GM12878 (cell line): ENCODE measurements at regions not wholly inside any gene's neighbourhood (a gene's known extent, or its start where the extent isn't known, plus 50 kb on each side); places are given as distances from the start of the nearest gene placed in this dataset.

ENCODE experiments used
- ATAC-seq: fragments of 200-7000 bp; cut with Tn5 transposase; 3 replicates; pipeline ENCODE4 v1.9.1; 2020; ENCODE audit warnings: mild to moderate bottlenecking, moderate library complexity
- BruUV-seq: library from RNA; stranded (reverse); fragments of 400-500 nt; replicated peaks from 2 replicates; lab custom pipeline; 2021; lab: Mats Ljungman, UMichigan
- CTCF ChIA-PET: fragments of 300-600 bp; sonication (Branson Sonifier 250); formaldehyde crosslinking; extraction: SDS; loops from one replicate; lab custom pipeline; 2021; ENCODE audit warnings: inconsistent platforms; lab: Yijun Ruan, JAX
- POLR2A ChIA-PET: fragments of 350-600 bp; formaldehyde crosslinking; extraction: SDS; loops from one replicate; lab custom pipeline; 2021; ENCODE audit warnings: inconsistent platforms; lab: Charles Lee
- RAD21 ChIA-PET: fragments of 300-600 bp; sonication (Branson Sonifier 250); formaldehyde crosslinking; loops from one replicate; lab custom pipeline; 2023; ENCODE audit warnings: antibody characterized with exemption; ENCODE audit not compliant: unreplicated experiment; lab: Charles Lee
- SMC1A ChIA-PET: fragments of 300-600 bp; sonication (Branson Sonifier 250); formaldehyde crosslinking; loops from one replicate; lab custom pipeline; 2023; ENCODE audit not compliant: unreplicated experiment, uncharacterized antibody; lab: Charles Lee
- DNase-seq: peaks from one replicate; pipeline ENCODE4 v3.0.0-alpha.2; 2011; ENCODE audit warnings: low read depth, low spot score
- FAIRE-seq: peaks from 3 replicates; lab custom pipeline; 2011; peaks lifted over from hg19 to GRCh38; lab: Jason Lieb, UNC
- H2AFZ ChIP-seq: 2 replicates; pipeline ENCODE4 v1.6.0; 2011; ENCODE audit warnings: low read depth, low read length, control low read depth; ENCODE audit not compliant: control insufficient read depth
- H3K27ac ChIP-seq: 2 replicates; pipeline ENCODE4 v1.5.1; 2011; ENCODE audit warnings: control low read depth; ENCODE audit not compliant: control insufficient read depth, insufficient read depth
- H3K27me3 ChIP-seq, 2 experiments: replicated peaks in 1 of 2; 2 replicates each; pipeline versions ENCODE4 v1.6.0 to v1.6.1; 2011; ENCODE audit warnings: low read length in 1 of 2; ENCODE audit not compliant: control insufficient read depth in 2 of 2, insufficient read depth in 2 of 2
- H3K36me3 ChIP-seq, 2 experiments: 2 replicates each; pipeline ENCODE4 v1.5.1; 2011; ENCODE audit warnings: low read length in 1 of 2; ENCODE audit not compliant: control insufficient read depth in 2 of 2, insufficient read depth in 2 of 2
- H3K4me1 ChIP-seq: 2 replicates; pipeline ENCODE4 v1.6.1; 2011; ENCODE audit warnings: mild to moderate bottlenecking, low read length, moderate library complexity, mixed read lengths; ENCODE audit not compliant: control insufficient read depth, insufficient read depth
- H3K4me2 ChIP-seq: 2 replicates; pipeline ENCODE4 v1.6.0; 2011; ENCODE audit warnings: control low read depth; ENCODE audit not compliant: control insufficient read depth, insufficient read depth
- H3K4me3 ChIP-seq: fragments of 200-600 bp; sonication (generic); 2 replicates; pipeline ENCODE4 v1.5.1; 2016
- H3K79me2 ChIP-seq: 2 replicates; pipeline ENCODE4 v1.6.0; 2011; ENCODE audit warnings: low read length; ENCODE audit not compliant: control insufficient read depth, insufficient read depth
- H3K9ac ChIP-seq: 2 replicates; pipeline ENCODE4 v1.8.0; 2011; ENCODE audit warnings: low read length, control low read depth, mixed read lengths; ENCODE audit not compliant: control insufficient read depth, insufficient read depth
- H3K9me3 ChIP-seq: replicated peaks from 3 replicates; pipeline ENCODE4 v1.5.1; 2011; ENCODE audit warnings: mild to moderate bottlenecking, low read length; ENCODE audit not compliant: control insufficient read depth, insufficient read depth
- H4K20me1 ChIP-seq: 2 replicates; pipeline ENCODE4 v1.6.0; 2011; ENCODE audit not compliant: control insufficient read depth, insufficient read depth
- BCLAF1 ChIP-seq: fragments of 450-650 bp; IDR thresholded peaks from 2 replicates; pipeline ENCODE4 v1.6.1; 2017; ENCODE audit warnings: antibody characterized with exemption, mild to moderate bottlenecking, moderate library complexity
- ELK1 ChIP-seq: IDR thresholded peaks from 2 replicates; pipeline ENCODE4 v1.6.1; 2012; ENCODE audit warnings: low read depth, low read length, improper control_type of control experiment
- FOXM1 ChIP-seq: IDR thresholded peaks from 2 replicates; pipeline ENCODE4 v1.6.1; 2012; ENCODE audit warnings: low read depth, mild to moderate bottlenecking, inconsistent platforms, low read length, moderate library complexity
- HDAC2 ChIP-seq: fragments of 200-600 bp; sonication (generic); IDR thresholded peaks from 2 replicates; pipeline ENCODE4 v1.6.1; 2017
- IKZF2 ChIP-seq, 2 experiments: fragments of 450-650 bp; IDR thresholded peaks; 2 replicates each; pipeline ENCODE4 v1.6.1; 2017; ENCODE audit warnings: mild to moderate bottlenecking in 2 of 2, moderate library complexity in 2 of 2
- NR2C1 ChIP-seq: fragments of 450-650 bp; IDR thresholded peaks from 2 replicates; pipeline ENCODE4 v1.6.1; 2017; ENCODE audit warnings: antibody characterized with exemption, mild to moderate bottlenecking, moderate library complexity
- RAD51 ChIP-seq: fragments of 450-650 bp; IDR thresholded peaks from 2 replicates; pipeline ENCODE4 v1.6.1; 2016; ENCODE audit warnings: moderate library complexity, mild to moderate bottlenecking, inconsistent platforms
- SUPT20H ChIP-seq: IDR thresholded peaks from 2 replicates; pipeline ENCODE4 v1.6.1; 2011; ENCODE audit warnings: low read depth, mild to moderate bottlenecking, low read length, moderate library complexity, borderline replicate concordance; ENCODE audit not compliant: control insufficient read depth
- ZNF217 ChIP-seq: fragments of 450-650 bp; IDR thresholded peaks from 2 replicates; pipeline ENCODE4 v1.6.1; 2017; ENCODE audit warnings: antibody characterized with exemption, mild to moderate bottlenecking
- WGBS: methylation state at CpG from one replicate; pipeline ENCODE4 v1.1.6; 2016; ENCODE audit warnings: low lambda C conversion rate; ENCODE audit not compliant: insufficient replicate concordance, insufficient coverage; ENCODE audit errors: missing lambda C conversion rate; 5-methylcytosine and 5-hydroxymethylcytosine counted together
- in situ Hi-C: fragments of 300-500 bp; cut with MboI; formaldehyde crosslinking; loops from 9 replicates; pipeline ENCODE4 v1.14.3; 2018; ENCODE audit warnings: mixed read lengths
- intact Hi-C: fragments of 100-400 bp; cut with micrococcal nuclease; formaldehyde crosslinking; loops from one replicate; pipeline ENCODE4 v1.14.2; 2022; ENCODE audit not compliant: unreplicated experiment
- TF ChIP-seq, protein P1 (sequence below): fragments of 450-650 bp; IDR thresholded peaks from 2 replicates; pipeline ENCODE4 v1.6.1; 2014; ENCODE audit warnings: mild to moderate bottlenecking
- TF ChIP-seq, protein P2 (sequence below): fragments of 450-650 bp; IDR thresholded peaks from 2 replicates; pipeline ENCODE4 v1.6.1; 2017; ENCODE audit warnings: low read depth, mild to moderate bottlenecking, moderate library complexity
- TF ChIP-seq, protein P3 (sequence below): IDR thresholded peaks from 2 replicates; pipeline ENCODE4 v1.6.1; 2011; ENCODE audit warnings: borderline replicate concordance, low read depth, mild to moderate bottlenecking, moderate library complexity, mixed read lengths, low read length; ENCODE audit not compliant: insufficient read depth; ENCODE audit errors: extremely low read length
- TF ChIP-seq, protein P4 (sequence below): fragments of 150-350 bp; IDR thresholded peaks from 2 replicates; pipeline ENCODE4 v1.6.1; 2016; ENCODE audit warnings: low read depth, low read length

DNA sequence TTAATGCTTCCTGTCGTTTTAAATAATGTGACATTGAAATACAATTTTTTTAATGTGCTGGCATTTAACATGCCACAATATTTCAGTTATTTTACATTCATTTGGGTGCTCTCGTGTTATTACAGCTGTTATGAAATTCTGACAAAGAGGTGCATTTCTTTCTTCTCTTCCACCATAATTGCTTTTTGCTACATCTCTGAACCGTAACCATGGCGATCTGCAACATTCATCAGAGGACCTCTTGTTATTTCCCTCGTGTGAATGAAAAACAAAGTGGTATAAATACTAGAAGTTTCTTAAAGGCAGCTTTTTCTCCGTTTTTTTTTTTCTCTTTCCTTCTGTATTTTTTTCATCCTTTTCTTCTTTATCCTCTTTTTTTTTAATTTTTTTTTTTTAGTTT is 316.4 kb downstream of the MCTP2 start:
- ChIA-PET RAD21 (interaction anchor here (0.6 kb wide), 1 partner anchor 209 kb away, joined by 3 read pairs; no protein-coding TSS in a partner anchor), SMC1A (interaction anchor here (0.6 to 1.3 kb wide), 3 partner anchors 9 to 37 kb away, joined by 3 to 4 read pairs (median 3); no protein-coding TSS in a partner anchor)
- H3K27me3 ChIP-seq: no peaks in the 10 kb centered on the region
- TF ChIP-seq RAD51 (no peak), ZNF217 (no peak), IKZF2 (IDR thresholded peaks at IDR 0.05) (no peak), SUPT20H (no peak), ELK1 (no peak), FOXM1 (no peak), NR2C1 (no peak), BCLAF1 (no peak), HDAC2 (no peak)
- TF ChIP-seq, protein P1, sequence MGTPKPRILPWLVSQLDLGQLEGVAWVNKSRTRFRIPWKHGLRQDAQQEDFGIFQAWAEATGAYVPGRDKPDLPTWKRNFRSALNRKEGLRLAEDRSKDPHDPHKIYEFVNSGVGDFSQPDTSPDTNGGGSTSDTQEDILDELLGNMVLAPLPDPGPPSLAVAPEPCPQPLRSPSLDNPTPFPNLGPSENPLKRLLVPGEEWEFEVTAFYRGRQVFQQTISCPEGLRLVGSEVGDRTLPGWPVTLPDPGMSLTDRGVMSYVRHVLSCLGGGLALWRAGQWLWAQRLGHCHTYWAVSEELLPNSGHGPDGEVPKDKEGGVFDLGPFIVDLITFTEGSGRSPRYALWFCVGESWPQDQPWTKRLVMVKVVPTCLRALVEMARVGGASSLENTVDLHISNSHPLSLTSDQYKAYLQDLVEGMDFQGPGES: no peak
- TF ChIP-seq, protein P2, sequence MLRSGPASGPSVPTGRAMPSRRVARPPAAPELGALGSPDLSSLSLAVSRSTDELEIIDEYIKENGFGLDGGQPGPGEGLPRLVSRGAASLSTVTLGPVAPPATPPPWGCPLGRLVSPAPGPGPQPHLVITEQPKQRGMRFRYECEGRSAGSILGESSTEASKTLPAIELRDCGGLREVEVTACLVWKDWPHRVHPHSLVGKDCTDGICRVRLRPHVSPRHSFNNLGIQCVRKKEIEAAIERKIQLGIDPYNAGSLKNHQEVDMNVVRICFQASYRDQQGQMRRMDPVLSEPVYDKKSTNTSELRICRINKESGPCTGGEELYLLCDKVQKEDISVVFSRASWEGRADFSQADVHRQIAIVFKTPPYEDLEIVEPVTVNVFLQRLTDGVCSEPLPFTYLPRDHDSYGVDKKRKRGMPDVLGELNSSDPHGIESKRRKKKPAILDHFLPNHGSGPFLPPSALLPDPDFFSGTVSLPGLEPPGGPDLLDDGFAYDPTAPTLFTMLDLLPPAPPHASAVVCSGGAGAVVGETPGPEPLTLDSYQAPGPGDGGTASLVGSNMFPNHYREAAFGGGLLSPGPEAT: no peak
- TF ChIP-seq, protein P3, sequence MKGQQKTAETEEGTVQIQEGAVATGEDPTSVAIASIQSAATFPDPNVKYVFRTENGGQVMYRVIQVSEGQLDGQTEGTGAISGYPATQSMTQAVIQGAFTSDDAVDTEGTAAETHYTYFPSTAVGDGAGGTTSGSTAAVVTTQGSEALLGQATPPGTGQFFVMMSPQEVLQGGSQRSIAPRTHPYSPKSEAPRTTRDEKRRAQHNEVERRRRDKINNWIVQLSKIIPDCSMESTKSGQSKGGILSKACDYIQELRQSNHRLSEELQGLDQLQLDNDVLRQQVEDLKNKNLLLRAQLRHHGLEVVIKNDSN: no peak
- TF ChIP-seq, protein P4, sequence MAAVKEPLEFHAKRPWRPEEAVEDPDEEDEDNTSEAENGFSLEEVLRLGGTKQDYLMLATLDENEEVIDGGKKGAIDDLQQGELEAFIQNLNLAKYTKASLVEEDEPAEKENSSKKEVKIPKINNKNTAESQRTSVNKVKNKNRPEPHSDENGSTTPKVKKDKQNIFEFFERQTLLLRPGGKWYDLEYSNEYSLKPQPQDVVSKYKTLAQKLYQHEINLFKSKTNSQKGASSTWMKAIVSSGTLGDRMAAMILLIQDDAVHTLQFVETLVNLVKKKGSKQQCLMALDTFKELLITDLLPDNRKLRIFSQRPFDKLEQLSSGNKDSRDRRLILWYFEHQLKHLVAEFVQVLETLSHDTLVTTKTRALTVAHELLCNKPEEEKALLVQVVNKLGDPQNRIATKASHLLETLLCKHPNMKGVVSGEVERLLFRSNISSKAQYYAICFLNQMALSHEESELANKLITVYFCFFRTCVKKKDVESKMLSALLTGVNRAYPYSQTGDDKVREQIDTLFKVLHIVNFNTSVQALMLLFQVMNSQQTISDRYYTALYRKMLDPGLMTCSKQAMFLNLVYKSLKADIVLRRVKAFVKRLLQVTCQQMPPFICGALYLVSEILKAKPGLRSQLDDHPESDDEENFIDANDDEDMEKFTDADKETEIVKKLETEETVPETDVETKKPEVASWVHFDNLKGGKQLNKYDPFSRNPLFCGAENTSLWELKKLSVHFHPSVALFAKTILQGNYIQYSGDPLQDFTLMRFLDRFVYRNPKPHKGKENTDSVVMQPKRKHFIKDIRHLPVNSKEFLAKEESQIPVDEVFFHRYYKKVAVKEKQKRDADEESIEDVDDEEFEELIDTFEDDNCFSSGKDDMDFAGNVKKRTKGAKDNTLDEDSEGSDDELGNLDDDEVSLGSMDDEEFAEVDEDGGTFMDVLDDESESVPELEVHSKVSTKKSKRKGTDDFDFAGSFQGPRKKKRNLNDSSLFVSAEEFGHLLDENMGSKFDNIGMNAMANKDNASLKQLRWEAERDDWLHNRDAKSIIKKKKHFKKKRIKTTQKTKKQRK: no peak

More for the DNA sequence above, 316.4 kb downstream of the MCTP2 start:
- Histone ChIP-seq H3K4me1 (no peaks in the 10 kb centered on the region), H4K20me1 (no peaks in the 10 kb centered on the region), H2AFZ (no peak overlapping the region), H3K9ac (no peak overlapping the region), H3K27ac (no peak overlapping the region), H3K36me3 (no peaks in the 10 kb centered on the region), H3K4me2 (no peak overlapping the region), H3K79me2 (no peaks in the 10 kb centered on the region), H3K9me3 (no peaks in the 10 kb centered on the region), H3K4me3 (no peak overlapping the region)
- no peak for FAIRE-seq
- no peak for ATAC-seq
- POLR2A ChIA-PET: no interaction called here
- in situ Hi-C loops (no loop called here), intact Hi-C loops (no loop called here)
- DNase-seq: no peak
- CTCF ChIA-PET: interaction anchor here (1.1 to 1.7 kb wide), 3 partner anchors 11 to 383 kb away, joined by 3 to 6 read pairs (median 3); no protein-coding TSS in a partner anchor
- BruUV-seq: no TSS peak
- WGBS: 27% methylated on average over 6 of the region's 6 CpGs
